ENCODE measurements at regions not wholly inside any gene's neighbourhood (a gene's known extent, or its start where the extent isn't known, plus 50 kb on each side); places are given as distances from the start of the nearest gene placed in this dataset.

DNA sequence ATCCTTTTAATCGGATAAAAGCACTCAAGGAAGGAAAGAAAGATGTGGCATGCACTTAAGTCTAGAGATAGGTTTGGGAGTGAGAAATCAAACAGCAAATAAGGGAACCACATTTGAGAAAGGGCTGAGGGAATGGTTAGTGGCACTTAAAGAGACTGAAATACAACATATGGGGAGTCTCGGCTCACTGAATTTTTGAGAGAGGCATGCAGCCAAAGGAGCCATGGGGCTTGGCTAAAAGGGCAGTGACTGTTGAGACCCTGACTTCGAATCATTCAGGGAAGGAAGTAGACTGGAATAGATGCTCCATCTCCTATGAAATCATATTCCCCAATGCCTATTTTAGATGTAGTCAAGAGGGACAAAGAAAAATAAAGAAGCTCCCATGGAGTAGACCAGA is 58.3 kb upstream of the HAO2 start:
- H3K4me3 ChIP-seq (ENCODE audit: low read depth, low read length) = no peak overlapping the region
- TF ChIP-seq, protein P1, sequence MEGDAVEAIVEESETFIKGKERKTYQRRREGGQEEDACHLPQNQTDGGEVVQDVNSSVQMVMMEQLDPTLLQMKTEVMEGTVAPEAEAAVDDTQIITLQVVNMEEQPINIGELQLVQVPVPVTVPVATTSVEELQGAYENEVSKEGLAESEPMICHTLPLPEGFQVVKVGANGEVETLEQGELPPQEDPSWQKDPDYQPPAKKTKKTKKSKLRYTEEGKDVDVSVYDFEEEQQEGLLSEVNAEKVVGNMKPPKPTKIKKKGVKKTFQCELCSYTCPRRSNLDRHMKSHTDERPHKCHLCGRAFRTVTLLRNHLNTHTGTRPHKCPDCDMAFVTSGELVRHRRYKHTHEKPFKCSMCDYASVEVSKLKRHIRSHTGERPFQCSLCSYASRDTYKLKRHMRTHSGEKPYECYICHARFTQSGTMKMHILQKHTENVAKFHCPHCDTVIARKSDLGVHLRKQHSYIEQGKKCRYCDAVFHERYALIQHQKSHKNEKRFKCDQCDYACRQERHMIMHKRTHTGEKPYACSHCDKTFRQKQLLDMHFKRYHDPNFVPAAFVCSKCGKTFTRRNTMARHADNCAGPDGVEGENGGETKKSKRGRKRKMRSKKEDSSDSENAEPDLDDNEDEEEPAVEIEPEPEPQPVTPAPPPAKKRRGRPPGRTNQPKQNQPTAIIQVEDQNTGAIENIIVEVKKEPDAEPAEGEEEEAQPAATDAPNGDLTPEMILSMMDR (IDR thresholded peaks at IDR 0.05; ENCODE audit: low read depth, low read length) = no peak
- no peak for DNase-seq (ENCODE audit: low read depth, low spot score)
- in situ Hi-C loops (cut with HindIII; ENCODE audit: low sequenced_read_pairs) = no loop called here

DNA sequence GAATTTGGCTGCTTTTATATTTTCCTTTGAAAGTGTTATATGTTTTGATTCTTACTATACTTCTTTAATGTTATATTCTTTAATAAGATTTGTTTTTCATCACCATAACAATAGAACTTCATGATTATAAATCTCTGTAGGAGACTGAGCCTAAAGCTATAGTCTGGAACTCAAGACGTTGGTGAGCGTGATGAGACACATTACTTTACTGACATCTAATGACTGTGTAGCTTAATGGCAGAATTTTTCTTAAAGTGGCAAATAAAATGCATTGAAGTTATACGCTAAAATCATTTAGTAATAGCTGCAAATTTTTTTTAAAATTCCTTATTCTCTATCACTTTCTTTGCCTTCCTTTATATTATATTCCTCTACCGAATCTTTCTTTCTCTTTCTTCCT is 56.1 kb upstream of the HAO2 start:
- TF ChIP-seq, protein P1 (IDR thresholded peaks at IDR 0.05; ENCODE audit: low read depth, low read length) = no peak
- H3K4me3 ChIP-seq (ENCODE audit: low read depth, low read length) = no peak overlapping the region
- in situ Hi-C loops (cut with HindIII; ENCODE audit: low sequenced_read_pairs) = no loop called here
- no peak for DNase-seq (ENCODE audit: low read depth, low spot score)

DNA sequence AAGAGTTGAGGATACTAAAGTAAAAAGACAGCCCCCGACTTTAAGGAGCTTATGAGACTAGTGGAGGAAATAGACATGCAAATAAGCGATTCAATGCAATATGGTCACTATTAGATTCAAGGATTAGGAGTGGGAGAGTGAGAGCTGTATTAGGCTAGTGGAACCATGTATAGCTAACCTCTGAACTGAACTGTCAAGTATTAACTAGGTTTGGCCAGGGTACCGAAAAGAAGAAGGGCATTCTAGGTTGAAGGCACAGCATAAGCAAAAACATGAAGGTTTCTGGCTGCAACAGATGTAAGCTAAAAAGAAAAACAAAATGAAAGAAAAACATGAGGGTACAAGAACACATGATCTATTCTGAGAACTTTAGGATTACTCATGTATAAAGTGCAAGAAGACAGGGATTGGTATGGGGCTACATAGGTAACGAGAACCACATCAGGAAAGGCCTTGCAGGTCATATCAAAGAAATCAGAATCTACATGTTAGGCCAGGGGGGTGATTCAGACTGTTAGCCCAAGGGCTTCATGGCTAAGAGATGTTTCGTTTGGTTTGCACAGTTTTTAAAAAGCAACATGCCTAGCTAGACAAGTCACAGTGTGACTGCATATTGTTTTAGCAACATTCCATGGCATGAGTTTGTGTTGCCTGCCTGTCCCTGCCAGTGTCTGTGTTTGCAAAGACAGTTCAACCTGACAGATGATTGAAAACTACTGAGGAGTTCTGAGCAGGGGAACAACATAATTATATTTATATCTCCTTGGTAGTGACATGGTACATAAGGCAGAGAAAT is 54.4 kb upstream of the HAO2 start:
- no peak for DNase-seq (ENCODE audit: low read depth, low spot score)
- TF ChIP-seq, protein P1 (IDR thresholded peaks at IDR 0.05; ENCODE audit: low read depth, low read length) = no peak
- H3K4me3 ChIP-seq (ENCODE audit: low read depth, low read length) = no peak overlapping the region
- in situ Hi-C loops (cut with HindIII; ENCODE audit: low sequenced_read_pairs) = no loop called here

DNA sequence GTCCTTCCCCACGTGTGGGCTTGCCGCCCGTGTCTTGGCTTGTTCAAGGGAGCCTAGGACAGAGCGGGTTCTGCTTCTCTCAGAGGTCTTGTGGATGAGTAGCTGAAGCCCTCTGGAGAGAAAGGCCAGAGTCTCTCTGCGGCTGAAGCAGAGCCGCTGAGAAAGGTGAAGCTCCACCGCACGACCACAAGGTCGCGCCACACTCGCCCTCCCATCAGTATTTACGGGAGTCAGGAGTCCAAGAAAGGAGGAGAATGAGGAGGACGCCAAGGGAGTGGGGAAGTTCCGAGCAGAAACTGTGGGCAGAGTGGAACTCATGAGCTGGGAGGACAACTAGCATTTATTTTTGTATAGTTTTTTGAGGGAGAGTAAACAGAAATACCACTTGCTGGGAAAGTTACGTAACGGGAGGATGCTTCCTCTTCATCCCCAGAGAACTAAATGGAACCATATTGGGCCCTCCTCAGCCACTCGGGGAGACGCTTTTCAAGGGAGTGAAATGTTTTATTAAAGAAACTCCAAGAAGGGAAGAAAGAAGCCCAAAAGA is 51.6 kb upstream of the HAO2 start:
- H3K4me3 ChIP-seq (ENCODE audit: low read depth, low read length) = no peak overlapping the region
- TF ChIP-seq, protein P1 (IDR thresholded peaks at IDR 0.05; ENCODE audit: low read depth, low read length) = peak; percentile 28
- DNase-seq (ENCODE audit: low read depth, low spot score) = no peak
- in situ Hi-C loops (cut with HindIII; ENCODE audit: low sequenced_read_pairs) = no loop called here

DNA sequence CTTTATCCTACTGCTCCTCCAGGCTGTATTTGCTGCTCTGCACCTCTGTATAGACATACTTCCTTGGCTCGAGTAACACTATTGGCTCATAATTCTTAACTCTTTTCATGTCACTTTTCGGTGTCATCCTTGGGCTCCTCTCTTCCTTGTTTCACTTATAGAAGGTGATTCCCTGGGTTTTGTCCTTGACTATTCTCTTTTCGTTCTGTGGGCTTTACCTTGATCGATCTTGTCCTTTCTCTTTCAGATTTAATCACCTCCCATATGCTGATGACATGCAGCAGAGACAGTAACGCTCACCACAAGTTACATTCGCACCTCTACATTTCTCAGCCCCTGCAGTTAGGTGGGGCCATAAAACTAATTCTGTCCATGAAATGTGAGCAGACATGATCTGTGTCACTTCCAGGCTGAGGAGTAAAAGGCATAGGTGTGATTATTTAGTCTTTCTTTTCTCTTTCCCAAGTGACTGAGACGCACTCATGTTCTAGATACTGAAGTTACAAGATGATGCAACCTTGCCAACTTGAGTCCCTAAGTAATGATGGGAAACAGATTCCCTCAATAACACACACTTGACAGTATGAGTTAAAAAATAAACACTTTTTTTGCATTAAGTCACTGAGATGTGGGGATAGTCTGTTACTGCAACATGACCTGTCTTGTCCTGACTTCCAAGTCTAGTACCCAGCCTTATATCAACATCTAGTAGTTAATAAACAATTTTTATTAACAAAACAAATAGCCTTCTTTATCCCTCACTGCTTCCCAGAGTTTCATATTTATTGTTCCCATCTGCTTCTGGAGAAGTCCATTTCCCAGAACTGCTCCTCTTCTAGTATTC is 49.9 kb upstream of the HAO2 start:
- DNase-seq (ENCODE audit: low read depth, low spot score) = no peak
- in situ Hi-C loops (cut with HindIII; ENCODE audit: low sequenced_read_pairs) = no loop called here
- TF ChIP-seq, protein P1 (IDR thresholded peaks at IDR 0.05; ENCODE audit: low read depth, low read length) = no peak
- no peak overlapping the region for H3K4me3 ChIP-seq (ENCODE audit: low read depth, low read length)

Data from astrocyte of the spinal cord (primary cell).